B cell (primary cell): ENCODE measurements at regions not wholly inside any gene's neighbourhood (a gene's known extent, or its start where the extent isn't known, plus 50 kb on each side); places are given as distances from the start of the nearest gene placed in this dataset.

Source experiments
- ATAC-seq: fragments of 200-7000 bp; cut with Tn5 transposase; one replicate; pipeline ENCODE4 v1.10.0; 2021; ENCODE audit warnings: low read depth, mild to moderate bottlenecking, moderate number of reproducible peaks, moderate library complexity
- CTCF ChIA-PET: fragments of 350-600 bp; sonication (Branson Sonifier 250); formaldehyde crosslinking; loops from one replicate; lab custom pipeline; 2021; ENCODE audit warnings: antibody characterized with exemption, inconsistent platforms; lab: Charles Lee
- POLR2A ChIA-PET: fragments of 350-600 bp; sonication (Branson Sonifier 250); formaldehyde crosslinking; loops from one replicate; lab custom pipeline; 2021; ENCODE audit warnings: antibody characterized with exemption; lab: Charles Lee
- DNase-seq: peaks from one replicate; pipeline ENCODE4 v3.0.0; 2013
- H2AFZ ChIP-seq: 2 replicates; pipeline ENCODE4 v1.6.1; 2012; ENCODE audit warnings: mild to moderate bottlenecking, low read depth, low read length; ENCODE audit not compliant: insufficient read depth, poor library complexity, severe bottlenecking
- H3K27ac ChIP-seq, 2 donors: 1 replicate in 1 of 2; 2 replicates in 1 of 2; pipeline ENCODE4 v1.5.1; 2012 to 2013; ENCODE audit warnings: low read length in 2 of 2, mild to moderate bottlenecking in 2 of 2, moderate library complexity in 1 of 2
- H3K27me3 ChIP-seq, 4 experiments: fragments of 200-600 bp in 1 of 4; sonication (generic) in 1 of 4; replicated peaks in 1 of 4; 1 replicate in 2 of 4; 2 replicates in 2 of 4; pipeline versions ENCODE4 v1.6.1 to v1.7.0; 2013 to 2016; ENCODE audit warnings: low read length in 3 of 4, mild to moderate bottlenecking in 2 of 4, mixed read lengths in 1 of 4, moderate library complexity in 1 of 4; ENCODE audit not compliant: insufficient read depth in 4 of 4, control insufficient read depth in 3 of 4; ENCODE audit errors: control extremely low read depth in 1 of 4
- H3K36me3 ChIP-seq, 2 experiments: replicated peaks in 1 of 2; 1 replicate in 1 of 2; 2 replicates in 1 of 2; pipeline versions ENCODE4 v1.6.1 to v1.7.1; 2013; ENCODE audit warnings: low read length in 1 of 2; ENCODE audit not compliant: insufficient read depth in 2 of 2, control insufficient read depth in 1 of 2; ENCODE audit errors: control extremely low read depth in 1 of 2, extremely low read depth in 1 of 2
- H3K4me1 ChIP-seq, 2 donors: fragments of 200-600 bp in 1 of 2; sonication (generic) in 1 of 2; 1 replicate in 1 of 2; 2 replicates in 1 of 2; pipeline versions ENCODE4 v1.5.1 to v1.6.1; 2013 to 2017; ENCODE audit warnings: low read length in 2 of 2; ENCODE audit not compliant: control insufficient read depth in 2 of 2, insufficient read depth in 2 of 2
- H3K4me2 ChIP-seq: replicated peaks from 2 replicates; pipeline ENCODE3; 2012; ENCODE audit warnings: mild to moderate bottlenecking, low read depth, low read length; ENCODE audit not compliant: poor library complexity, severe bottlenecking
- H3K4me3 ChIP-seq, 5 experiments: fragments of 200-600 bp in 1 of 5; sonication (generic) in 1 of 5; 1 replicate in 3 of 5; 2 replicates in 2 of 5; pipeline versions ENCODE4 v1.5.1 to v1.7.0; 2011 to 2016; ENCODE audit warnings: low read length in 4 of 5, mild to moderate bottlenecking in 4 of 5, low read depth in 2 of 5, control low read depth in 1 of 5, moderate library complexity in 1 of 5; ENCODE audit not compliant: insufficient read depth in 1 of 5; ENCODE audit errors: control extremely low read depth in 1 of 5, extremely low read depth in 1 of 5
- H3K79me2 ChIP-seq: fragments of 200-600 bp; sonication (generic); one replicate; pipeline ENCODE4 v1.6.0; 2016; ENCODE audit warnings: low read length; ENCODE audit not compliant: control insufficient read depth, insufficient read depth
- H3K9ac ChIP-seq: fragments of 200-600 bp; sonication (generic); 2 replicates; pipeline ENCODE4 v1.6.1; 2017; ENCODE audit warnings: mild to moderate bottlenecking, low read length, moderate library complexity
- H3K9me3 ChIP-seq, 3 donors: one replicate each; pipeline versions ENCODE4 v1.6.1 to v1.7.1; 2013; ENCODE audit warnings: low read length in 2 of 3; ENCODE audit not compliant: control insufficient read depth in 2 of 3, insufficient read depth in 1 of 3; ENCODE audit errors: control extremely low read depth in 1 of 3
- H4K20me1 ChIP-seq: 2 replicates; pipeline ENCODE4 v1.6.0; 2012; ENCODE audit warnings: mild to moderate bottlenecking, low read length; ENCODE audit not compliant: insufficient read depth, control insufficient read depth, poor library complexity, severe bottlenecking
- H3K27ac Mint-ChIP-seq: one replicate; pipeline ENCODE4 v1.8.0; 2021; ENCODE audit warnings: mixed read lengths
- H3K27me3 Mint-ChIP-seq: one replicate; pipeline ENCODE4 v1.8.0; 2021; ENCODE audit warnings: mixed read lengths
- H3K4me1 Mint-ChIP-seq: one replicate; pipeline ENCODE4 v1.8.0; 2021; ENCODE audit warnings: mixed read lengths
- H3K4me3 Mint-ChIP-seq: one replicate; pipeline ENCODE4 v1.8.0; 2021; ENCODE audit warnings: mixed read lengths
- H3K9me3 Mint-ChIP-seq: one replicate; pipeline ENCODE4 v1.8.0; 2022; ENCODE audit warnings: mixed read lengths; ENCODE audit not compliant: insufficient read depth
- CTCF ChIP-seq: fragments of 200-600 bp; IDR thresholded peaks from one replicate; pipeline ENCODE4 v1.8.0; 2022; ENCODE audit warnings: antibody characterized with exemption, mild to moderate bottlenecking
- EZH2 ChIP-seq: IDR thresholded peaks from 2 replicates; pipeline ENCODE4 v1.6.1; 2012; ENCODE audit warnings: borderline replicate concordance, low read depth, mild to moderate bottlenecking, moderate library complexity, low read length; ENCODE audit not compliant: insufficient read depth, poor library complexity, severe bottlenecking
- WGBS: methylation state at CpG from one replicate; pipeline ENCODE4 v1.1.5; 2013; ENCODE audit warnings: missing lambda C conversion rate; ENCODE audit not compliant: insufficient coverage; 5-methylcytosine and 5-hydroxymethylcytosine counted together
- intact Hi-C: fragments of 100-400 bp; cut with micrococcal nuclease; formaldehyde crosslinking; loops from one replicate; pipeline ENCODE4 v1.10.0; 2022

GRCh38 chr1:208933984-208934525 is 649.5 kb upstream of the CAMK1G start:
- H3K9me3 Mint-ChIP-seq, result no peaks in the 10 kb centered on the region

GRCh38 chr1:208934933-208935332 is 648.6 kb upstream of the CAMK1G start:
- DNase-seq (no peak), ATAC-seq (no peak)
- Histone ChIP-seq H3K4me2 (no peak overlapping the region), H3K4me1 (no peaks in the 10 kb centered on the region), H3K79me2 (no peaks in the 10 kb centered on the region), H4K20me1 (no peaks in the 10 kb centered on the region), H3K4me3 (no peak overlapping the region), H3K27ac (no peak overlapping the region), H3K27me3 (no peaks in the 10 kb centered on the region), H3K9me3 (no peaks in the 10 kb centered on the region), H3K9ac (no peak overlapping the region), H2AFZ (no peak overlapping the region), H3K36me3 (no peaks in the 10 kb centered on the region)
- TF ChIP-seq EZH2, result no peak
- no peak for TF ChIP-seq CTCF
- POLR2A ChIA-PET, result no interaction called here
- Mint-ChIP-seq H3K9me3 (no peaks in the 10 kb centered on the region), H3K27me3 (no peaks in the 10 kb centered on the region), H3K4me1 (no peaks in the 10 kb centered on the region), H3K4me3 (no peak overlapping the region), H3K27ac (no peak overlapping the region)
- WGBS, result 80% methylated on average over 4 of the region's 6 CpGs
- intact Hi-C loops, result no loop called here
- CTCF ChIA-PET, result no interaction called here

More at GRCh38 chr1:208933984-208934525, 649.5 kb upstream of the CAMK1G start:
- H3K4me1 Mint-ChIP-seq, result no peaks in the 10 kb centered on the region
- no peaks in the 10 kb centered on the region for H3K79me2 ChIP-seq
- H3K9me3 ChIP-seq, result no peaks in the 10 kb centered on the region
- no peak overlapping the region for H3K4me3 Mint-ChIP-seq
- WGBS, result 100% methylated on average over 1 of the region's 3 CpGs
- no peak overlapping the region for H3K27ac ChIP-seq
- no peak overlapping the region for H3K4me2 ChIP-seq
- H3K9ac ChIP-seq, result no peak overlapping the region
- no peaks in the 10 kb centered on the region for H3K4me1 ChIP-seq
- no peak for DNase-seq
- H4K20me1 ChIP-seq, result no peaks in the 10 kb centered on the region
- intact Hi-C loops, result no loop called here
- POLR2A ChIA-PET, result no interaction called here
- no peak for ATAC-seq
- H3K36me3 ChIP-seq, result no peaks in the 10 kb centered on the region
- no peak overlapping the region for H2AFZ ChIP-seq
- CTCF ChIA-PET, result no interaction called here
- H3K27me3 Mint-ChIP-seq, result no peaks in the 10 kb centered on the region
- TF ChIP-seq CTCF (no peak), EZH2 (no peak)
- no peak overlapping the region for H3K27ac Mint-ChIP-seq
- no peak overlapping the region for H3K4me3 ChIP-seq
- H3K27me3 ChIP-seq, result no peaks in the 10 kb centered on the region
